ENCODE measurements at regions not wholly inside any gene's neighbourhood (a gene's known extent, or its start where the extent isn't known, plus 50 kb on each side); places are given as distances from the start of the nearest gene placed in this dataset.

- Mint-ChIP-seq H3K4me1 (ENCODE audit: unreplicated experiment) (peaks cover 9% of the 10 kb centered on the region), H3K36me3 (ENCODE audit: low read depth, unreplicated experiment) (no peaks in the 10 kb centered on the region)
- no peak for TF ChIP-seq CTCF (IDR thresholded peaks at IDR 0.05; ENCODE audit: unreplicated experiment)
Observed at GRCh38 chr4:126937846-126938422, 694.8 kb upstream of the INTU start.

DNA sequence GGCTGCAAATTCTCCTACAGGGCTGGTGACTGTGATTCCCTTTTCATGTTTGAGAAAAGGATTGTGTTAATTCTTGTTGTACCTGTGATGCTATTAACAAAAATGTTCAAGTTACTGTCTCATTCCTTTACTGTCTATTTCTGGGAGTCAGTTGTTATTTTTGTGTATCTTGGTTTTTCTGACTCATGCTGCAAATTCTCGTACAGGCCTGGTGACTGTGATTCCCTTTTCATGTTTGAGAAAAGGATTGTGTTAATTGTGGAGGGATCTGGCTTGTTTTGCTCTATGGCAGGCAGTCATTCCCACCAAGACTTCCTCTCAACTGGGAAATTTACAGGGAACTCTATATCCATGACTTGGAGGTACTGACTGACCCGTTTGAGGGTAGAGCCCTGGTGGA lies 693.4 kb upstream of the INTU start:
- H3K27me3 Mint-ChIP-seq (ENCODE audit: unreplicated experiment), result peaks cover 1% of the 10 kb centered on the region
- H3K9me3 Mint-ChIP-seq (ENCODE audit: unreplicated experiment), result no peaks in the 10 kb centered on the region
- no peak for TF ChIP-seq CTCF (IDR thresholded peaks at IDR 0.05; ENCODE audit: unreplicated experiment)
- peaks cover 9% of the 10 kb centered on the region for H3K4me1 Mint-ChIP-seq (ENCODE audit: unreplicated experiment)
- H3K27ac Mint-ChIP-seq (ENCODE audit: unreplicated experiment), result no peak overlapping the region
- H3K36me3 Mint-ChIP-seq (ENCODE audit: low read depth, unreplicated experiment), result no peaks in the 10 kb centered on the region
- H3K4me3 Mint-ChIP-seq (ENCODE audit: unreplicated experiment), result no peak overlapping the region
- no peak for DNase-seq (ENCODE audit: low spot score)

More at GRCh38 chr4:126937846-126938422, 694.8 kb upstream of the INTU start:
- Mint-ChIP-seq H3K9me3 (ENCODE audit: unreplicated experiment) (no peaks in the 10 kb centered on the region), H3K27me3 (ENCODE audit: unreplicated experiment) (peaks cover 1% of the 10 kb centered on the region), H3K27ac (ENCODE audit: unreplicated experiment) (no peak overlapping the region), H3K4me3 (ENCODE audit: unreplicated experiment) (no peak overlapping the region)
- DNase-seq (ENCODE audit: low spot score), result no peak

GRCh38 chr4:126947536-126947935 lies 685.2 kb upstream of the INTU start:
- Mint-ChIP-seq H3K27me3 (ENCODE audit: unreplicated experiment) (no peaks in the 10 kb centered on the region), H3K36me3 (ENCODE audit: low read depth, unreplicated experiment) (no peaks in the 10 kb centered on the region), H3K9me3 (ENCODE audit: unreplicated experiment) (no peaks in the 10 kb centered on the region), H3K4me3 (ENCODE audit: unreplicated experiment) (no peak overlapping the region), H3K27ac (ENCODE audit: unreplicated experiment) (no peak overlapping the region), H3K4me1 (ENCODE audit: unreplicated experiment) (no peaks in the 10 kb centered on the region)
- no peak for TF ChIP-seq CTCF (IDR thresholded peaks at IDR 0.05; ENCODE audit: unreplicated experiment)
- DNase-seq (ENCODE audit: low spot score), result no peak

GRCh38 chr4:126954537-126955291 lies 678.0 kb upstream of the INTU start:
- H3K4me3 Mint-ChIP-seq (ENCODE audit: unreplicated experiment), result no peak overlapping the region

More at GRCh38 chr4:126954537-126955291, 678.0 kb upstream of the INTU start:
- peaks cover 4% of the 10 kb centered on the region for H3K9me3 Mint-ChIP-seq (ENCODE audit: unreplicated experiment)
- peaks cover 5% of the 10 kb centered on the region for H3K27me3 Mint-ChIP-seq (ENCODE audit: unreplicated experiment)
- no peak for DNase-seq (ENCODE audit: low spot score)
- H3K36me3 Mint-ChIP-seq (ENCODE audit: low read depth, unreplicated experiment), result no peaks in the 10 kb centered on the region
- no peak overlapping the region for H3K27ac Mint-ChIP-seq (ENCODE audit: unreplicated experiment)
- TF ChIP-seq CTCF (IDR thresholded peaks at IDR 0.05; ENCODE audit: unreplicated experiment), result no peak
- peaks cover 2% of the 10 kb centered on the region for H3K4me1 Mint-ChIP-seq (ENCODE audit: unreplicated experiment)
